GM19324 (cell line): ENCODE measurements at regions not wholly inside any gene's neighbourhood (a gene's known extent, or its start where the extent isn't known, plus 50 kb on each side); places are given as distances from the start of the nearest gene placed in this dataset.
"Not testable (repeated sequence)": the region's sequence is repeated elsewhere in the genome, so short reads cannot be mapped to it uniquely, and the experiment has no call there.

Experiments used
- ATAC-seq: cut with Tn5 transposase; IDR thresholded peaks from one replicate; pipeline ENCODE4 v1.9.1; 2021; ENCODE audit warnings: mild to moderate bottlenecking, moderate library complexity; ENCODE audit not compliant: unreplicated experiment, low FRiP score

DNA sequence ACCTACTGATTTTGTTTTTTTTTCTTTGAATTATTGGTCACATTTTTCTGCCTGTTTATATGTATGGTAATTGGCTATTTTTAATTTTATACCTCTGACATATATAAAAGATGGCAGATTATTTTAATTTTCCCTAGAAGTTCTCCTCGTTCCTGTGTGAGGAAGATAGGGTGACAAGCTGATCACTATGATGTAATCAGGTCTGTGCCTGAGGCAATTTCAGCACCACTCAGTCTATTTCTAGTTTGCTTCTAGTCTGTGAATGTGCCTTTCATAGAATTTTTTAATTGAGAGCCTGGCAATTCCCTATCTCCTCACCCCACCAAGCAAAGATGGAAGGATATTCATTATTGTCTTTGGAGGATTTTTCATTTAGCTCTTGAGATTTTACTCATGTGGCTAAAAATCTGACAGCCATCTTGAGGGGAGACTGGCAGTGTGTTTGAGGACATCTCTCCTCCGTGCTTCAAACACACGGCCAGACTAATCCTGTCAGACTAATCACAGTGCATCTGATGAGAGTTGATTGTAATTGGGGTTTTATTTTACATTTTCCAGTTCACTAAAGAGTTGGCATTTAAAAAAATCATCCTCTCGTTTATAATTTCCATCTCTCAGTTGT is 500.3 kb downstream of the TRIML1 start:
- no peak for ATAC-seq

DNA sequence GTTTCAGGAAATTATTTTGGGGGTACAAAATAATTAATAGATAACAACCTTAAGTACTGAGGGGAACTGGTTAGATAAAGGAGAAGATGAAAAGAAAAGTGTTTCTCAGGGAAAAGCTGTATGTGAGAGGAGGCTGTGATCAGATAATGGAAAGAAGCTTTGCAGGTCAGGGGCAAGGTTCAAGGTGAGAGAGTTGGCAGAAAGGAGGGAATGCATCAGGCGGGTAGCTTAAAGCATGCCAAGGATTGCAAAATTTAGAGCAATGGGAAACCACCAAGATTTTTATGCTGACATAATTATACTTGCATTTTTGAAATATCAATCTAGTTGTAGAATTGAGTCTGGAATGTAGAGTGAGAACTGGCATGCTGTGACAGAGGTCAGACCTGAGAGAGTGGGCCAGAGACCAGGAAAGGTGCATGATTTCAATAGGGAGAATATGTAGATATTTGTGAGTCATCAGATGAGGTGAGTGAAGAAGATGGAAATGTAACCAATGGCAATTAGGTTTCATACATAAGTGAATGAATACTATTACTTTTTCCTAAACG is 508.7 kb downstream of the TRIML1 start:
- ATAC-seq, result no peak

DNA sequence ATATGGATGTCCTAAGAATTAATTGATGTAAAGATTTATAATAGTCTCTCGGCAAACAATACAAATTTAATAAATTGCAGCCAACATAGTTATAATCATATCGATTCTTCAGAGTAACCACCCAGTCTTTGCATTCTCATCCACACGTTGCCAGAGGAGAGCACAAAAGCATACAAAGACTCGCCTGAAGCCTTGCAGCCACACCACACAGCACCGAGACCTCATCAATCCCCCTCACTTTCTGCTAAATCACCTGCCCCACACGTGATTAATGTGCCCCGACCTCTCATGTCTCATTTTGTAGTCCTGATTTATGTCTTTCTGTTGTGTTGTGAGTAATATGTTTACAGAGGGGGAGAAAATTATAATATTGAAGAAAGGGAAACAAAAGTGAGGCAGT is 510.4 kb downstream of the TRIML1 start:
- ATAC-seq, result no peak

DNA sequence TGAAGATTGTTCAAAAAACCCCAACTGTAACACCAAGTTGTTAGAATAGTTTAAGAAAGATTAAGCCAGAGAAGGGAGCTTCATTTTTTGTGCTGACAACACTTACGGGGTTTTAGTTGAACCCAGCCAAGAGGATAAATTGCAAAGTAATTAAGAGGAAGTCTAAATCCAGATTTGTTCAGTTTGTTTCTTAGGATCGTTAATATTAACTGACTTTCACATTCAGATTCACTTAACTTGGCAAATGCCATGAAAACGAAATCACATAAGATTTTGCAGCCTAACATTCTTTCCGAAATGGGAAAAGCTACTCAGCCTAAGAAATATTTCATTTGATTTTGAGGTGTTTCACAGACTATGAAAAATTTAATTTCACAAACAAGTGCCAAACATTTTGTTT is 511.3 kb downstream of the TRIML1 start:
- no peak for ATAC-seq

DNA sequence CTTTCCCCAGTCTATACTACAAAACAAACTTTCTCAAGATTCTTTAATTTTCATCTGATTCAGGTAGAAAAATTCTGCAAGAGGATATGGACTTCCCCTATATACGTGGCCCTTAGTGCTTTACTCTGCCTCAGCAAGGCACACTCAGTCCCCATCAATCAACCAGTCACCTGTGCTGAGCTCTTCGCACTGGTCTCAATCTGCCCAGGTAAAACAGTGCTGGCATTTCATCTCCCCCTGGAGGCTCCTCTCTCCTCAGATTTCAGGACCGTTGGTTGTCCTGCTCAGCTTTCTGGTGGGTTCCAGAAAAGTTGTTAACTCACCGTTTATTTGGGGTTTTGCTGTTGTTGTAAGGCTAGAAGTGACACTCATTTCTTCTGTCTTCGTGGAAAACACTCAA is 518.1 kb downstream of the TRIML1 start:
- ATAC-seq, result no peak

DNA sequence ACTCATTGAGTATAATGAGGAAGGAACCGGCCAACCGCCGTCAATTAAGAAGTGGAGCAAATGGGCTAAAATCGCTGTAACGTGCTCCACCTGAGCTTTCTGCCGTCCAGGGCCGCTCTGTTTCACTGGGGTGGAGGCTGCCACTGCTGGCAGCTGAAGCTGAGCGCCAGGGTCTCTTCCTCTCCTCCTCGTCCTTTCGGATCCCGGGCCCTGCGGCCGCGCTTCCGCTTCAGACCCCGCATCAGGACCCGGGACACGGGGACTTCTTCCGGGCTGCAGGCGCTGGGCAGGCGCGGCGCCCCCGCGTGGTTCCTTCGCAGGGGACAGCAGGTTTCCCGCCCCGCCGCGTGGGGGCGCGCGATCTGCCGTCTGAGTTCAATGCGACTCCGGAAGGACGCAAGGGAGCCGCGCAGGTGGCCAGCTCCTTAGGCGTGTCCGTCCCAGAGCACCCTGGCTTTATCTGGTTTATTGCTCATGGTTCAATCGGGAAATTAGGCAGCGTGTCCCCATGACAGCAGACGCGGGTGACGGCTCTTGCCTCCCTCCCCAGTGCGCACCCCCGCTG is 519.8 kb downstream of the TRIML1 start:
- ATAC-seq, result no peak

DNA sequence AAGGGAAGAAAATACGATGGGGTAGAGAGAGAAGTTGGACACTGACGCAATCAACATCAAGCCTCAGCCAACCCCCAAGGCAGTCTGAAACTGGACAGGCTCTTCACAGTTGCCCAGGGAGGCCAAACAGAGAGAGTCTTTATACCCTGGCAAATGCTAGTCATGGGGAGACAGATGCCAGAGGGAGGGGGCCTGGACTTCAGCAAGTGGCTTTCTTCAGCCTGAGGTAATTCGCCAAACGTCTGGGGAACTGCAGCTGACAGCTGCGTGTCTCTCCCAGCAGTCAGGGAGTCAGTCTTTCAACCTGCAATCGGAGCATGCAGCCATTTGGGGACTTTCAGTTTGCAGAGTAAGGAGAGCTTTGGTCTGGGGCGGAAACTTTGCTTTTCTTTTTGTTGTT is 521.6 kb downstream of the TRIML1 start:
- no peak for ATAC-seq

DNA sequence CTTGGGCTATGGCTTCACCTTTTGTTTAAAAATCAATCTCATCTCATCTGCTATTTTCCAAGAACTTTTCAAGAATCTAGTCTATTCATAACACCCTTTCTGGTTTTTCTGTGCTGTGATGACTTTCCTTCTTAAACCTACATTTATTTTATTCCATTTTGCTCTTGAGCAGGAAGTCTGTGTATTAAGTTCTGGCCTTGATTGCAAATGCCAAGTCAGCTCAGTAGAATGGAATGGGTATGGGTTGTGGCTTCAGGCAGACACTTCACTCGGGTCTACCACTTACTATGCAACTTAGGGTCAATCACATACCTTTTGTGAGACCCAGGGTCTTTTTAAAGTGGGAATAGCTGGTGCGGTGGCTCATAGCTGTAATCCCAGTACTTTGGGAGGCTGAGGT is 522.3 kb downstream of the TRIML1 start:
- no peak for ATAC-seq

DNA sequence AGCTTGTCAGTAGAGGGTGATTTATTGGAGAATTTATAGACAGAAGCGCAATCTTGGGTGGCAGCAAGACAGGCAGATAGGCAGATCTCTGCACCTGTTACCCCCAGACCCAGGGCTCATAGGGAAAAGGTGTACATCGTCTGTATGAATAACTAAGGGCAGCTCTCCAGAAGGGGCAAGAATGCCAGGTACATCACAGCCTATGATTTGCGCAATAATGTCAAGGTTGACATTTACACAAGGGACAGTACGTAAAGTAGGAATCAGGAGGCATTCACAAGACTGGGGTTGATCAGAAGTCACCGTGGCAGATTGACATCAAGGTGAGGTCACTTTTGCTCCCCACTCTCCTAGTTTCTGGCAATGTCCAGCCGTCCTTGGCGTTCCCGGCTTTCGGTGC is 524.1 kb downstream of the TRIML1 start:
- ATAC-seq, result no peak

DNA sequence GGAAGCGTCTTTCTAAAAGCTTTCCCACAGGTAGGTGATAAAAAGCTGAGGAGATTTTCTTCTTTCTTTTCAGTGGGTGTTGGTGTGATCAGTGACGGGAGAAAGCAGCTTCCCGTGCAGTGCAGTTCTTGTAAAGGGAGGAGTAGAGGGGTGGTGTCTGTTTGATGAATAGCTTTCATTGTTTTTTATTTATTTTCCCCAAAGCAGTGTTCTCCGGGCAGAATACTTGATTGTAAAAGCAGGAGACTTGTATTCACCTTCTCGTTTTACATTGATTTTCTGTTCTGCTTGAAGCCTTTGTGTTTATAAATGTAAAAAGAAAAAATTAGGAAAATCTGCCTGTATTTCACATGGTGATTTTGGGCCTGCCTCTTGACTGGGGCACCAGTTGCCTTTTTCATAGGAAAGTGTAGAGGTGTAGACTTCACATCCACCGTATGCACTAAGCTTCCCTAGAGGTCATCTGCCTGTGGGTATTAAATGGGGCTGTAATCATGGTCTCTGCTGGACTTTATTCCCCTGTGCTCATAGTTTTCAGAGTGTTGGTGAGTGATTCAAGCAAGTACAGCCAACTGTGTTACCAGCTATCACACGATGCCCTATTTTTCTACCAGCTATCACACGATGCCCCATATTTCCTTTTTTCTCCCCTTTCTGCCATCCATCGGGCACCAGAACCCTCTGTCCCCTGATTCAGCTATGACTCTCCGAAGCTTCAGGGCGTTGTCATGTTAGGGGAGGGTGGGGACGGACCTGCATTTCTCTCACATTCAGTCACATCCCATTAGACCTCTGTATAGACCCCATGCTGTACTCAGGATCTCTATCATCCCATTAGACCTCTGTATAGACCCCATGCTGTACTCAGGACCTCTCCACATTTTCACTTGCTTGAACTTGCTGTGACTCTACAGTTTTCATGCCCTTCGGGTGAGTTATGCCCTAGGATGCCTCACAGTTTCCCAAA is 526.5 kb downstream of the TRIML1 start:
- ATAC-seq, result no peak

DNA sequence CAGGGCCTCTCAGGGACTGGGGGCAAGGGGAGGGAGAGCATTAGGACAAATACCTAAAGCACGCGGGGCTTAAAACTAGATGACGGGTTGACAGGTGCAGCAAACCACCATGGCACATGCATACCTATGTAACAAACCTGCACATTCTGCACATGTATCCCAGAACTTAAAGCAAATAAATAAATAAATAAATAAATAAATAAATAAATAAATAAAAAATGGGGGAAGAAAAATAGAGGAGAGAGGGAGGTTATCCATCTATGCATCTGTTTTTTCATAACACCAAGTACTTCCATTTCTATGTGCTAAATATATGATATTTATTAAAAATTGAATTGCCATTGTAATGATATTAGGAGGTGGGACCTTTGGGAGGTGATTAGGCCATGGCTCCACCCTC is 539.5 kb downstream of the TRIML1 start:
- ATAC-seq, result not testable (repeated sequence)

DNA sequence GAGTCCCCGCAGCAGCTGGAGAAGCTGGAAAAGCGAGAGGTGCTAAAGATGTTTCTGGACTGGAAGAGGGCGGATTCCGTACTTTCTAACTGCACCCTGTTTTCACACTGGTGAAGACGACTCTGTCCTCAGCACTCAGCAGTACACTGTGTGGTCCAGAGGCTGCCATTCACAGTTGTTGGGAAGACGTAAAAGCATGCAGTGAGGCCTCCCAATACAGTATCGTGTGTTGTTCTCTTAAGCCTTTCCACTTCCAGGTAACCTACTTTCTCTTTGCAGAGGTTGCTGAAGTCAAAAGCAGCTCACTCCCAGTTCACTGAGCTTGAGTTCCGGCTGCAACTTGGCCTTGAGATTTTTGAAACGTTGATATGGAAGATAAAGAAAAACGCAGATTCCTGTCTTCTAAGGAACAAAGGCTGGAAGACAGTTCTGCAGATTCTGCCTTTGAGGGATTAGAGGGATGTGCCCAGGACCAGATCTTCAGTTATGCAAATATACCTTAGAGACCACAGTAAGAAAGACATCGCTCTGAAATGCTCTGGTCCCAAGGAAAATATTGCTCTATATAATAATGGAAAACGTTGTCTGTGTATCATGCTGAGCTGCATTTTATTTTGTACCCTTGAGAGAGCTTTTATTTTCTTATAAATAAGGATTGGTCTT is 540.9 kb downstream of the TRIML1 start:
- ATAC-seq, result no peak

DNA sequence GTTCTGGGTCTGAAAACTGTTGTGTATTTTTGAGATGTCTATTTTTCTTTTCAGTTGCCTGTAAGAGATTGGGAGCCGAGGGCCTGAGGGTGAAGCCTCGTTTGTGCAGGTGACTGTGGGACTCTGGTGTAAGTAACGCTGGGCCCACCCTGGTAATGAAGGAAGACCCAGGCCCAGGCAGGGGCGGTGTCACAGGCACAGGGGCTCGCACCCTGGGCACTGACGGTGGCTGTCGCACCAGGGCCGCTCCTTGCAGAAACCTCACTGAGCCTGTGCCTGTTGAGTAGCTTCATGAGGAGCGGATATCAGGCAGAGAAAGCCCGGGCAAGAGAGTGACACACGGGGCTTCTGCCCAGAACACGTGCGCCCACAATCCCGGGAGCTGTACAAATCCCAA is 541.4 kb downstream of the TRIML1 start:
- no peak for ATAC-seq

DNA sequence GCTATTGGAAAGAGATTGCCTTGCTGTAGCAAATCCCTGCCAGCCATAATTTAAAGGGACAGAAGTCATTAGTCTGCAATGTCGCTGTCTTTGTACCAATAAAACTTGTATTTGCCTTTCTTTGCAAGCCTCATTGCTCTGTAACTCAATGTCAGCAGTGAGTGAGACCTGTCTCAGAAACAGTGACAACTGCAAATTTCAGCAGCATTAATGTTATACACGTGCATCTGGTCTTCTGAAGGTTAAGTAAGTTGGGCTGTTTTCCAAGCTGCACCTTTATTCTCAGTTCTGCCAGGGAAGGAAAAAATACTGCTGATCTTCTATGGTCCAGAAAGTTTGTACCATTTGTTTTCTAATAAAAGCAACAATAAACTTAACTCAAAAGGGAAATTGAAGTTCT is 543.1 kb downstream of the TRIML1 start:
- no peak for ATAC-seq

DNA sequence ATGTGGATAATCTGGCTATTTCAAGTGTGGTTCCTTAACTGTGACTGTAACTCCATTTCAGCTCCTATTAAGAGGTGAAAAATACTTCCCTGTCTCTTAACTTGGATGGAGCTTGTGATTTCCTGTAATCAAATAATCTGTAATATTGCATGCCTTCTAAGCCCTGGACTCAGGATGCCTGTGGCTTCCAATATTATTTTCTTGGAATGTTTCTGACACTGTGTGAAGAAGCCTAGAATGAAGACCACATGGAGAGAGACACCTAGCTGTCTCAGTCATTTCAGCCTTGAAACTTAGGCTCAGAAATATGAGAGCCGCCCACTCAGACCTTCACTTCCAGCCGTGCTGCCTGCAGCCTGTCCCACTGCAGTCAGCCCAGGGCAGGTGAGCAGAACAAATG is 544.3 kb downstream of the TRIML1 start:
- no peak for ATAC-seq

DNA sequence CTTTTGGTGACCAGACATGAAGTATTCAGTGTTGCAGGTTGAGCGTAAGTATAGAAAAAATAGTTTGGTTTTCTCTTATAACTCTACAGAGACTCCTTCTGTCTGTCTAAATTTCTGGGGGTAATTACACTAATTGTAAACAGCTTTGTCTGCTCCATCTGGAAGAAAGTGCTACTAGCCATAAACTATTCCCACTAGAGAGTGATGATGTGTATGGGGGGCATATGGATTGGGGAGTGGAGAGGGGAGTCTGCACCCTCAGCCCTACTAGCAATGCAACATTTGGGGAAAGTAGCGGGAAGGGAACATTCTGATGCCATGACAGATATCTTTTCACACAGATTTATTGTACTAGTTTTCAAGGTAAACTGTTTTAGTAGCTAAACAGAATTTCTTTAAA is 549.7 kb downstream of the TRIML1 start:
- ATAC-seq, result no peak

DNA sequence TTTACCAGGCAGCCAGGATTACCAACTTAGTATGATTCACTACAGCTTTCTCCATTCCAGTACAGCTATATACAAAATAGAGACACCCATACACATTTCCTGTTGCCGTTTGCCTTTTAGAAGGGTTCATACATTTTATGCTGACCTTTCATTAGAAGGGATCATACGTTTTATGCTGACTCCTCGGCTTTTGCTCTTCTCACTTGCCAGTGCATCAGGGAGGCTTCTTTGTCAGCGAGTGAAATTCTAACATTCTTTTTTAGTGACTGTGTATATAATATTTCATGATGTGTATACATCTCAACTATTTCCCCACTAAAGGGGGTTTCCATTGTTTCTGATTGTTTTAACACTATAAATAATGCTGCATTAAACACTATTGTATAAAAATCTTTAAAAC is 552.6 kb downstream of the TRIML1 start:
- ATAC-seq, result no peak

DNA sequence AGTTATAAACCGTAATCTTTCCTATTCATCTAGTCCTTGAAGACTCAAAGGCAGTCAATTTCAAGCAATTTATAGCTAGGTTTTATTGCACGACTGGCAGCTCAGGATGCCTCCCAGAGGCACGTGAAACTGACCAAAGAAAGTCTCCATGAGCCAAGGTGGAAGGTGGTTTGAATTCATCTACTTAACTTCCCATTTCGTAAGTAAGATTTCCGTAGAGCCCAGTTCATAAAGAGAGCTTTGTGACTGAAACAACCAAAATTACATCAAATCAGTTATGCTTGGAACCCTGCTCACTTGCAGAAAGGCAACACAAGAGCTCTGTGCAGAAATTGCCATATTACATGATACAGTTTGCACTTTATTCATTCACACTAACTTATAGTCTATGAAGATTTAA is 556.0 kb downstream of the TRIML1 start:
- ATAC-seq, result no peak

DNA sequence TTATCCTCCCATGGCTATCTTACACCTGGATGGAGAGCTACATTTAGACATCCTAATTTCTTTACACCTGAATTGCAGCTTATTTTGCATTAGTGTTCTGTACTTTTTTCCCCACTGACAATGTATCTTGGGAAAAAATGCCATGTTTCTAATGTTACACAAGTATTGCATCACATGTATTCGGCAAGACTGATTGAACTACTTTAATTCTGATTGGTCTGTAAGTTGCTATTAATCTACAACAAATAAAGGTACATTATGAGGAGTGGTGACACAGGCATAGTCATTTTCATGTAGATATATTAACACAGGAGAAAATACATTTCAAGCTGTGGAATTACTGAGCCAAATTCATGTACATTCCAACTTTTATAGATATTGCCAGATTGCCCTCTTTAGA is 558.0 kb downstream of the TRIML1 start:
- ATAC-seq, result no peak

DNA sequence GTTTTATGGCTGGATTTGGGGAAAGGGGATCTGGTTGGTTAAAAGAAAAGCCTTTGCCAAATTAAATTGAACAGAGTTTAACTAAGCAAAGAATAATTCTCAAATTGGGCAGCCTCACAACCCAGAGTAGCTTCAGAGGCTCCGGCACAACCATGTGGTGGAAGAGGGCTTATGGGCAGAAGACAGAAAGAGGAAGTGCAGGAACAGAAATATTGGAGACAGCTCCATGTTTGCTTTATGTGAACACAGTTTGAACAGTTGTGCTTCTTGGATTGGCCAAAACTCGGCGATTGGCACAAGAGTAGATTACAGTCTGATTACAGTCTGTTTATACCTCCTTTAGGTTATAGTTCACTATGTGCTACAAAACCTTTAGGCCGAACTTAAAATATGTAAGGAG is 562.7 kb downstream of the TRIML1 start:
- ATAC-seq, result no peak

DNA sequence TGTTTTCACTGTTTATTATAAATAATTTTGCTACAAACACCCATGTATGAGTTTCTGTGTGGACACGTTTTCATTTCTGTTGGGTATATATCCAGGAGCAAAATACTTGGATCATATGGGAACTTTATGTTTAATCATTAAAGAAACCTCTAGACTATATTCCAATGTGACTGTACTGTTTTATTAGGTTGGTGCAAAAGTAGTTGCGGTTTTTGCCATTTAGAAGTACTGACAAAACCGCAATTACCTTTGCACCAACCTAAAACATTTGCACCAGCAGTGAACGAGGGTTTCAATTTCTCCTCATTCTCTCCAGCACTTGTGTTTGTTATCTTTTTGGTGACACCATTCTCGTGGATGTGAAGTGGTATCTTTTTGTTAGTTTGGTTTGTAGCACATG is 565.0 kb downstream of the TRIML1 start:
- ATAC-seq, result no peak
